D341Med (cell line): ENCODE measurements at regions not wholly inside any gene's neighbourhood (a gene's known extent, or its start where the extent isn't known, plus 50 kb on each side); places are given as distances from the start of the nearest gene placed in this dataset.
"Not testable (repeated sequence)": the region's sequence is repeated elsewhere in the genome, so short reads cannot be mapped to it uniquely, and the experiment has no call there.

Source experiments
- DNase-seq: peaks from one replicate; pipeline ENCODE4 v3.0.0; 2012; ENCODE audit warnings: low spot score

GRCh38 chr2:167582619-167583018 is 664.8 kb downstream of the STK39 start:
- peak; percentile 33 for DNase-seq

GRCh38 chr2:167581961-167582574 is 665.3 kb downstream of the STK39 start:
- DNase-seq, result peak; percentile 34

GRCh38 chr2:167579826-167580225 is 667.6 kb downstream of the STK39 start:
- no peak for DNase-seq

- no peak for DNase-seq
These were observed 672.1 kb downstream of the STK39 start for GRCh38 chr2:167575276-167575675.

- DNase-seq, result no peak
These were observed 674.3 kb downstream of the STK39 start for GRCh38 chr2:167572883-167573619.

GRCh38 chr2:167570370-167570769 is 677.0 kb downstream of the STK39 start:
- no peak for DNase-seq

GRCh38 chr2:167563885-167564619 is 675.8 kb downstream of the XIRP2 start:
- not testable (repeated sequence) for DNase-seq

GRCh38 chr2:167558272-167558991 is 670.2 kb downstream of the XIRP2 start:
- DNase-seq, result not testable (repeated sequence)

GRCh38 chr2:167555098-167555720 is 666.9 kb downstream of the XIRP2 start:
- DNase-seq, result no peak

- no peak for DNase-seq
These were observed 665.4 kb downstream of the XIRP2 start for GRCh38 chr2:167553635-167554034.

- DNase-seq, result no peak
These were observed 663.1 kb downstream of the XIRP2 start for GRCh38 chr2:167551416-167551815.

GRCh38 chr2:167550448-167550847 is 662.2 kb downstream of the XIRP2 start:
- peak; percentile 36 for DNase-seq

GRCh38 chr2:167548396-167548795 is 660.1 kb downstream of the XIRP2 start:
- DNase-seq, result no peak

- DNase-seq, result no peak
These were observed 656.3 kb downstream of the XIRP2 start for GRCh38 chr2:167544602-167545001.

GRCh38 chr2:167543721-167544120 is 655.4 kb downstream of the XIRP2 start:
- DNase-seq, result no peak

GRCh38 chr2:167537743-167538142 is 649.5 kb downstream of the XIRP2 start:
- DNase-seq, result no peak

- DNase-seq, result no peak
These were observed 646.2 kb downstream of the XIRP2 start for GRCh38 chr2:167534443-167534842.

GRCh38 chr2:167524786-167525185 is 636.5 kb downstream of the XIRP2 start:
- DNase-seq, result no peak

GRCh38 chr2:167510071-167510759 is 621.9 kb downstream of the XIRP2 start:
- no peak for DNase-seq

- DNase-seq, result peak; percentile 10
These were observed 621.3 kb downstream of the XIRP2 start for GRCh38 chr2:167509586-167509985.

GRCh38 chr2:167508709-167509108 is 620.4 kb downstream of the XIRP2 start:
- DNase-seq, result no peak
